Amniotic epithelial cell (primary cell): ENCODE measurements at regions not wholly inside any gene's neighbourhood (a gene's known extent, or its start where the extent isn't known, plus 50 kb on each side); places are given as distances from the start of the nearest gene placed in this dataset.

ENCODE experiments used
- DNase-seq: peaks from one replicate; pipeline ENCODE4 v3.0.0-alpha.2; 2010; ENCODE audit warnings: low read depth

DNA sequence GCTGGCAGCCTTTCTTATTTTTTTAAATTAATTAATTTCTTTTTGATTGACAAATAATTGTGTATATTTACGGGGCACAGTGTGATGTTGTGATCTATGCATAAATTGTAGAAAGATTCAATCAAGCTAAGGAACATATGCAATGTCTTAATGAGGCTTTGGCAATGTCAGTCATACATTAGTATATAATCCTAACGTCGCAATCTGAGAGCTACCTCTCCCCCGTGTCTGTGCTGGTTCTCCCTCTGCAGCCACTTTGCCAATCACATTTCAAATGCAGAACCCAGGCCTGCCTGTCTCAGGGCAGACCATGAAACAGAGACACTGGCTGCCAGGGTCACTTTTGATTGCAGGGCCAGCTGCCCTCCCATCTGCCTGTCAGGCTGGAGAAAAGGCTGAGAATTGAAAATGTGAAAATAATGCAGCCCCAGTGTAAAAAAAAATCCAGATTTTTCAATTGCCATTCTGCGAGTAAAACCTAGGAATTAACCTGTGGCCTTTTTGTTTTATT, 56.3 kb downstream of the SLC24A2 start:
- no peak for DNase-seq

DNA sequence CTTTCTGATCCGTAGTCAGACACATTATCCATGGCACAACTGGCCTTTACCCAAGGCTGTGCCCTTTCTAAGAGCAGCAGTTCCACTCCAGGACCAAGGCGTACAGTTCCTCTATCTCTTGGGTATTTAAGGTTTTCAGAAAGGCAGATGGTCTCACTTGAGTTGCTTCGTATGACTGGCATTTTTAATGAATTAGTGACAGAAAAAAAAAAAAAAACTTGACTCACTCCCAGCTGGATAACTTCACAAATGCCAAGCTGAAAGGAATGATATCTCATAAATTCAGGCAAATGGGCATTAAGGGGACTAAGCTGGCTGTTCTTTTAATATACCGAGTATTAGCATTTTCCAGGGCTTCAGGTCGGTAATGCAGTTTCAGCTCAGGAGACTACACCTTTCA, 60.7 kb downstream of the SLC24A2 start:
- DNase-seq, result no peak

DNA sequence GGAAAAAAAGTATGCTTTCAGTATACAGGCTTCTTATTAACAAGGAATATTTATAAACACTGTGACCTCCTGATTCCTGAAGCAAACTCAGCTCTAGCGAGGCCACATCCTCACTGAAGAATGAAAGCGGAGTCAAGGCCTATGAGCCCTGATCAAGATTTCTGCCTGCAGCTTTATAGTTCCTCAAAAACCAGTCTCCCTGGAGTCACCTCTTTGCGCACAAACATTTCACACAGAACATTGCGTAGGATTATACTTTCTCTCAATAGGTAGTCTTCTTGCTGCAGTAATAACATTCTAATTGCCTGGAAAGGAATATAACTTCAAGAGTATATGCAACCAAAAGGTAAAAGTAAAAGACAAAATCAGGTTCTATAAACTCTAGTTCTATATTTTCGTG, 62.9 kb downstream of the SLC24A2 start:
- DNase-seq, result no peak

DNA sequence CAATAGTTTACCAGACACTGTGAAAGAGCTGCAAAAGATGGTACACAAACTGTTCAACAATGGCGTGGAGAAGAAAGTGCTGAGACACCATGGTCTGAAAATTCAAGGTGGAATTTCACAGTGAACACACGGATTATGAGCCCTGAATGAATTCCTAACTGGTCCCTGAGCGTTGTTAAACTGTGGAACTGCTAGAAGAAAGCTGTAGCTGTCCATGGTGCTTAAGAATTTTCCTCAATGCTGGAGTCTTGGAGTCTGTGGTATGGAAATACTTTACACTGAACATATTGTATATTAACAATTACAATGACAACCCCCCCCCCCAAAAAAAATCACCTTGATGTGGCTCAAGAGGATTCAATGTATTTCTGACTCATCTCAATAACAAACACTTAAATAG, 68.5 kb downstream of the SLC24A2 start:
- DNase-seq, result peak; percentile 21

DNA sequence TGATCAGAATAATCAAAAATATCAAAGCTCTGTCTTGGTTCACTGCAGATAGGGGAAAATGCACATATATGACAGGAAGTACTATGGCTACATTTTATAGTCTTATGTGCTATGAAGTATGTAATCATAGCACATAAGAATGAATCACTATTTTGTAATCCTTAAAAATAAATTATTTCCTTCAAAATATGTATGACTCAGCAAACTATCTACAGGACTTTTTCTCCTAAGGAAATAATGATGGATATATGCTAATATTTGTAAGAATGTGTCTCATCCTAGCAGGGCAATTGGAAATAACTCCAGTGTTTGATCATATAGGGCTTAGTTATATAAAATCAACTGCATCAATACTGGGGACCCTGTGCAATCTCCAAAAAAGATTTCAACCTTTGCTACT, 85.1 kb downstream of the SLC24A2 start:
- DNase-seq, result no peak

DNA sequence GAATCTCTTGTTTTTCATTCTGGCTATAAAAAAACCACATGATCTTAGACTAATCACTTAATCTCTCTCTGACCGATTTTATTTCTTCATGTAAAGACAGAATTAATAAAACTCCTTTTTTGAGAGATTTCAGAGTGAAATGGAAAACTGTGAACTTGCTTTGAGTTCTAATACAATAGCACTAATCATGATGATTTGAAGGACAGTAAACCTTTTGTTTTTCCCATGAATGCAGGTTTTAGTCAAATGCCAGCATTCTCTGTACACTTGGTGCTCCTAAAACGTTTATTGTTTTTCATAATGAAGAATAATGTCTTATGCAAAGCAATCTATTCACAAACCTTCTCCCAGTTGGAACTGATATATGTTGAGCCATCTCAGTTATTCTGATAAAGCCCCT, 86.8 kb downstream of the SLC24A2 start:
- DNase-seq, result no peak

DNA sequence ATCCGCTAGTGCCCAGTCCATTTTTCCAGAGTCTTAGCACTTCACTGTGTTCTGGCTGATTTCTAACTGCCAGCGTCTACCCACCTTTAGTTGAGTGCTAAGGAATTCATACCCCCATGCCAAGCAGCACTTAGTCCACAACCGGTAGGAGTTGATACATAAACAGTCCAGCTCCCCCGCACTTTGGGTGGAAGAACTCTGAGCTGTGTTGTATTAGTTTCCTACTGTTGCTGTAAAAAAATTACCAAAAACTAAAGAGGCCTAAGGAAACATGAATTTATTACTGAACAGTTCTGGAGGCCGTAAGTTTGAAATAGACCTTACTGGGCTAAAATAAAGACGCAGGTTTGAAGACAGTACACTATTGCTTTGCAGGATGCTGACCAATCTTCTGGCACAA, 87.6 kb downstream of the SLC24A2 start:
- DNase-seq, result no peak

DNA sequence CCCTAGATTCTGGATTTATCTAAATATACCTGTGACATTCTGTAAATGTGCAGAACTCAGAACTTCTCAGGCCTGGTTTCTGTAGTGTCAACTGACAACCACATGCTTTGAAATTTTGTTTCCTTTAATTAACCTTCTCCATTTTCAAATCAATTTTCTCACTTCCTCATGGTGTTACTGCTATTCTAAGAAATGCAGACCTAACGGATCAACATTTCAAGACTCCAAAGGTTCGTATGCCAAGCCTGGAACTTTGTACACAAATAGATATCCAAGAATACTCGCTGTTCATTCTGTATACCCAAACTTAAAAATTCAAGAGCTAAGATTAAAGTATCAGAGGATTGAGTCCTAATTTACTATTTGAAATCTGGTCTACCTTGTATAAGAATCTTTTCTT, 88.1 kb downstream of the SLC24A2 start:
- no peak for DNase-seq

DNA sequence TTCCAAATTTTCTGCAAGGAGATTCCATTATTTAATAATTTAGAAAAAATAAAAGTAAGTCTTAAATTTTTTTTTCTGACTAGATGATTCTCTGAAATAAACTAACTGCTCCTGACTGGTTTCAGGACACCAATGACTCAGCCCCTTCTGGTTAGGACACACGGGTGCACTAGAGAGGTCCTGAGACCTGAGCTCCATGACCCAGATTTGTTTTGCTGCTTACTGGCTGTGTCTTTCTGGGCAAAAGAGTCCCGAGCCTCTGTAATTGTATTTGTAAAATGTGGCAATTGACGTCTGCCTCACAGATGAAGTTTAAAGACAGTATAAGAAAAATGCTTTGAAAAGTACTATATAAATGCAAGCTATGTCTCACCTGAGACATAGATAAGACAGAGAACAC, 89.1 kb downstream of the SLC24A2 start:
- DNase-seq, result no peak

DNA sequence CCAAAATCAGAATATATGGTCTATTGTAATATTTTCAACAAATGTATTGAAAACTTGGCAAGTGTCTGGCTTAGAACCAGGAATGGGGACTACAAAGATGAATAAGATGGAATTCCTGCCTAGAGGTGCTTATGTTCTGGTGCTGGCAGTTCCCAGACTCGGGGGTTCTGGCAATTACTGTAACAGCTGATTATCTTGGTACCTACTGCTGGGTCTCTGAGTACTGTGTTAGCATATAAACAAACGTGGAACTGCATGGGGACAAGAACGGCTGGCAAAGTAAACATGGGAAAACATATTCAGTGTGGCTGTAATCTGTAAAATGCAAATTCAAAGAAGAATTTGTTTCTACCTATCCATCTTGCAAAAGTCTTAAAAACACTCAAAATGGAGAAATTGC, 89.9 kb downstream of the SLC24A2 start:
- no peak for DNase-seq

DNA sequence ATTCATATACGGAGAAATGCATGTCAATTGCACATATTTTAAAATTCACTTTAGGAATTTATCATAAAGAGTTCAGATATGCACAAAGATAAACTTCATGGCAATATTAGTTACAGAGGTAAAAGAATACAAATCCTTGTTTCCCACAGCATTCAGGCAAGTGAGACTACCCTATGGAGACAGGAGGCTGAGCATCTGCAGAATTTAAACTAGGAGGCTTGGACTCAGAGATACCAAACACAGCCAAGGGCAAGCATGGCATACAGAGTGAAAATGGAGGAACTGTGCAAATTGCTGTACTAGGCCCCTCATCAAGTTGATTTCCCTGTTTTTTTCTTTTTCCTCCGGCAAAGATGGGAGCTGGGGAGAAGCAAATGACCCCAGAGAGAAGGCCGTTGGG, 94.2 kb downstream of the SLC24A2 start:
- no peak for DNase-seq

DNA sequence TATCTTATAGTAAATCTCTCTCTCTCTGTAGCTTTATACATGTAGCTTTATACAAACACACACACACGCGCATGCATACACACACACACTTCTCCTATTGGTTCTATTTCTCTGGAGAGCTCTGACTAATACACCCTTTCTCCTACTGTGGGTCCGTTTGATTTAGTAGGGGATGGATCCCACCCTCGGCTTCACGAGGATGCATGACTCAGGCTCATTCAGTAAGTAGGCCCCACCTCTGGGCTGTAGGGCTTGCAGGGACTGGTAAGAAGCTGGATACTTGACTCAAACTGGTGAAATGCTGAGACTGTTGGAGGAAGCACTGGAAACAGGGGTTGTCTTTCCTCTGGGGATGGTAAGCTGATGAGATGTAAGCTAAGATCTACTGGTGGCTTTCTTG, 98.7 kb downstream of the SLC24A2 start:
- no peak for DNase-seq

DNA sequence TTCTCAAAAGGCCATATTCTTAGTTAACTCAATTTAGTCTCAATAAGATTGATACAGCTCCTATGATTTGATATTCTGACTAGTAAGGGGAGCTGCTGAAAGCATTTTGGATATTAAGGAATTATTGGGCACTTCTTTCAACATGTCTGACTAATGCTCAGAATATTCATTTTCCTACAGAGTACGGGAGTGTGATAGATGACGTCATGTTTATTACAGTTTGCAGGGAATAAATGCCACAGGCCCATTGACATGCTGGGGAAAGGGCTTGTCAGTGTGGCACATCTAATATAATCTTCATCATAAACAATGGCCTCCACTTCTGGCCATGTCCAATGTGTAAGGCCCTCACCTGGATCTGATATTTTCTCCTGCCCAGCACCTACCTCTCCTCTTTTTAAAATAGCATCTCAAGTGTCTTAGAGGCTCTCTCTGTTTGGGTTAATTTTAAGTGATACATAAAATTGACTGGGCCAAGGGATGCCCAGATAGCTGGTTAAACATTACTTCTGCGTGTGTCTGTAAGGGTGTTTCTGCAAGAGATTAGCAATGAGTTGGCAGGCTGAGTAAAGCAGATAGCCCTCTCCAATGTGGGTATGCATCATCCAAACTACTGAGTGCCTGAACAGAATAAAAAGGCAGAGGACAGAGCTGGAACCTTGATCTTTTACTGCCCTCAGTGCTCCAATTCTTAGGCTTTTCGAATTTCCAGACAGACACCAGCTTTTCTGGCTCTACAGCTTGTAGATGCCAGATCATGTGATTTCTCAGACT, 99.3 kb downstream of the SLC24A2 start:
- DNase-seq, result no peak

DNA sequence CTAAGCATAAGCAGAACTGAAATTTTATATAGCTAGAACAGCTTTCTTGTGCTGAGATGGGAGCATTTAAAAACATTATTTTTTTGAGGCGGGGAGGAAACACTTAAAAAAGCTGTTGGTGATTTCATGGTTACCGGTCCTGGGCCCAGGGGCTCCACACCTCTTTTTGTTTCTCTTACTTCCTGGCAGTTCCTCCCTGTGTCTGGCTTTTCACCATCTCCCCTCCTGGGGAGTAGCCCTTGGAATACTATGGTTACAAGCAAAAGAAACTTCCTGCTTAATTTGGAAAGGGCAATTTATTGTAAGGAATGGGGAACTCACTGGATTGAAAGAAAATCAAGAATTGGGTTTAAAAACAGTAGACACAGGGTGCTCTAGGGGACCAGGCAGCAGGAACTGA, 105.1 kb downstream of the SLC24A2 start:
- DNase-seq, result no peak

DNA sequence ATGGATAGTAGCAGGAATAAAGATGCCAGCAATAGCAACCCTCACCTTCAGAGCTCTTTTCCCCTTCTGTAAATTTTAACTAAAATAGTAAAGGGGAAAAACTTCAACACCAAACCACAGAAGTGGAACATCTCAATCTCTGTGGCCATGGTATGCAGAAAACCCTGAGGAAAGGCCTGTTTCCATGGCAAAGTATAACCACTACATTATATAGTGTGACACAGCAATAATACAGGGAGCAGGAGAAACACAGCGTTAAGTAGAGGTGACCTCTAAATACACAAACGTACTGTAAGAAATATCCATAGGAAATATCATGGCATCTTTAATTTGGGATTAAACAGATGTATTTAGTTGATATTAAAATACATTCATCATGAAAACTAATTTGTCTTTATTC, 106.4 kb downstream of the SLC24A2 start:
- DNase-seq, result no peak

DNA sequence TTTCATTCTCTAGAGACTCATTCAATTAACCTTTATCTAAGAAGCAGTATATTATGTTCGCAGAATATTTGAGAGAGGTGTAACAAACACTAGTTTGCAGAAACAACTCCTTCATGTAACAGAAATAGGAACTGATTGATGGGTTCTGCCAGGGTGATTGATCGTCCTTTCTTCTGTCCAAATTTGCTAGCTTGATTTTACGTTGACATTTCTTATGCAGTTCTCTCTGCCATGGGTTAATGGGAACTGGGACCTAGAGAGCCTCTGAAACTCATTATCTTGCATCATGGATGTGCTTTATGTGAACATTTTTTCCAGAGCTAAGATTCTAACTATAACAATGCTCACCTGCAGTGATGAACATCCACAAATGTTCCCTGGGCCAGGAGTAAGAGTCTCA, 107.0 kb downstream of the SLC24A2 start:
- DNase-seq, result no peak

DNA sequence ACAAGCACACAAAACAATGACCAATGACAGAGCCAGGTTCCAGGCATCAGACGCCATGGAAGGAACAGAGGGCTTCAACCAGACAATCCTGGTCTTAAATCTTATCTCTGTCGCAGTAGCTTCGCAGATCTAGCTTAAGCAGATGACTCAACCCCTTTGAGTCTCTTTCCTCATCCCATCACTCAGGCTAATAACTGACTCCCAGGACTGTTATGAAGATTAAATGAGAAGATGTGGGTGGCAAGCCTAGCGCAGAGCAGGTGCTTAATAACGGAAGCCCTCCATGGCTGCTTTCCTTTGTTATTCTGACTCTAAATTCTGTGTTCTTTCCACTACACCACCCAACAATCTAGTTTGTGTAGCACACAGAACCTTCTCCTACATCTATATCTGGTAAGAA, 110.9 kb downstream of the SLC24A2 start:
- no peak for DNase-seq

DNA sequence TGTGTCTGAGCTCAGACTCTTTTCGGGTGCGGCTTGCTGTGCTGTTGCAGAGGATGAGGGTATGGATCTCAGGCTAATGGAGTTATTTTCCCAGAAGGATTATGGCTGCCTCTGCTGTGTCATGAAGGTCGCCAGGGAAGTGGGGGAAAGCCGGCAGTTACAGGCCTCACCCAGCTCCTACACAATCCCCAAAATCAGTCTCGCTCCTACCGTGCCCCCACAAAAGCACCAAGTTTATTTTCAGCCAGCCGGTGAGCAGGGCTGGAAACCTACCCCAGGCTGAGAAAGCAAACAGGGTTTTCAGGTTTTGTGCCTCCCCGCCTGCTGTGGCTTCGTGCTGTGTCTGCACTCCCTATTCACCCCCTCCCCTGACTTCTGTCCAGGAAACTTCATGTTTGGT, 113.3 kb downstream of the SLC24A2 start:
- no peak for DNase-seq

DNA sequence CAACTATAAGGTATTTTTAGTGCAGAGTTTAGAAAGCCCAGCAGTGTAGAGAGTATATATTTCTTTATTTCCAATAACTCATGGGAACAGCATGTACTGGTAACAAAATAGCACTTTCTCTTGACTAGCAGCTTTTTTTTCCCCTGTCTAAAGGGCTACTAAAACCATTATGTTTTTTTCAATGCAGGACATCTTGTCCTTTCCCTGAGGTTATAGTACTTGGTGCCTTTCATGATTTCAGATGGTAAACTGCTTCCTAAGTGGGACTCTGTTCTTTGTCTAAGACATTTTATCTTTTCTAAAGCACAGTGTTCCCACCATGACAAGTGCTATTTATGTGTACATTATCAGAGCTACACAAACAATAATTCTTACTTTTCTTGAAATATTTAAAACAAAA, 122.3 kb downstream of the SLC24A2 start:
- no peak for DNase-seq

DNA sequence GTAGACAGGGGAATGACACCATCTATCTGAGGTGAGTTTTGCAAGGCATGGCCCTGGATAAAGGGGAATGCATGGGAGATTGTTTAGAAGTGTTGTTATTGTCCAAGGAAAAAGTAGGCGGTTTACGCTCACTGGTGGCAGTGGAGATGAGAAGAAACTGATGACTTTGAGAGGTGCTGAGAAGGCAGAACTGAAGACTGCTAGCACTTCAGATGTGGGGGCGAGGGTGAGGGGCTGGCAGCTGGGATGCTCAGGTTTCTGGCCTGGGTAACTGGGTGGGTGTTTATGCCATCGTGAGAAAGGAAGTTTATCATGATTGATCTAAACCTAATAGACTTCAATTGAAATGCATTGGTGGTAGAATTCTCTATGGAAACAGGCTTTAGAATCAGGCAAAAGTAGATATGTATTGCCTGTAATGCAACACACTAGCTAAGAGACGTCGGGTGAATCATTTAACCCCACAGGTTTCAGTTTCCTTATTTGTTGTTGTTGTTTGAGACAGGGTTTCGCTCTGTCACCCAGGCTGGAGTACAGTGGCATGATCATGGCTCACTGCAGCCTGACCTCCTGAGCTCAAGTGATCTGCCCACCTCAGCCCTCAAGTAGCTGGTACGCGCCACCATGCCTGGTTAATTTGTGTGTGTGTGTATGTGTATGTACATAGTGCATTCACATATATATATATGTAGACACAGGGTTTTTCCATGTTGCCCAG, 123.5 kb downstream of the SLC24A2 start:
- DNase-seq, result no peak

DNA sequence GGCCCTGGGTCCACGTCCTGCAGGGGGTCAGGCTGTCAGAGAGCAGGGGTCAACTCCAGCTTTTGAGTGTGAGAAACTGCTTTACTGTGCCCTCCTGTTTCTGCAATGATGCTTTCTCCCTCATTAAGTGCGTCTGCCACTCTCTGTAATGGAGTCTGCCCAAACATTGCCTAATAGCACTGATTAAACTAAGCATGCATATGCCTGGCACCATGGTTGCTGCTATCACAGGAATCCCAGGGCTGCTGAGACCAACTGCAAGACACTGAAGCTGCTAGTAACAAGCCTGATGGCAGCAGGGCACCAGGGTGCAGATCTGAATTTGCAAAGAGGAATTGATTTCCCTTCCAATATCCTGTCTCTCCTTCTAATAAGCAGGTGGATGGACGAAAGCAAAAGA, 125.3 kb downstream of the SLC24A2 start:
- DNase-seq, result no peak

DNA sequence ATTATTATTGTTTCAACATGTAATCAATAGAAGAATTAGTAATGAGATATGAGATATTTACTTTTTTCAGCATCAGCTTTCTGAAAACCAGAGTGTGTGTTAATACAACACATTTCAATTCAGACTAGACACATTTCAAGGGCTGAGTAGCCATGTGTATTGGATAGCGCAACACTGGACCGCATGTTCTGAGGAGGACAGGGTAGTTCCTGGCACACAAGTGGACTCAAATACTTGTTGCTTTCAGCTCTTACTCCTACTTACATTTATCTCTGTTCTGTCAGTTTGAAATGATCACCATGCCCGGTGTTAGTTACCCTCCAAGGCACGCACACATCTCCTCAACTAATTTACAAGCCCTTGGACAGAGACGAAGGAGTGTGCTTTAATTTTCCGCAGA, 126.6 kb downstream of the SLC24A2 start:
- DNase-seq, result no peak

DNA sequence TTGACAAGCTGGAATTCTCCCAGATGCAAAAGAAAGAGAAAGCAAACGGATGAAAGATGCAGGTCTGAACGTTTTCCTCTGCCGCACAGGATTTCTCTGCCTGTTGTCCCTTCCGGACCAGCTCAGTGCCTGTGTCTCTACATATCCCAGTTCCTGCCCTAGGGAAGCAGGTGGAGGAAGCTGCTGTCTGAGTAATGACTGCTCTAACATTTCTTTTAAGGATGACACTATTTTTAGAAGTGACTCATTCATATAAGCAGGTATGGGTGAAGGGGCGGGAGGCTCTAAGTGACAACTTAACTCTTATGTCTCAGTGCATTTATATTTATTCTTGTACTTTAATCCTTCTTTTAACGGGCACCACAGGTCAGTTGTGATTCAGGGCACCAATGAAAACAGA, 128.8 kb downstream of the SLC24A2 start:
- DNase-seq, result no peak

DNA sequence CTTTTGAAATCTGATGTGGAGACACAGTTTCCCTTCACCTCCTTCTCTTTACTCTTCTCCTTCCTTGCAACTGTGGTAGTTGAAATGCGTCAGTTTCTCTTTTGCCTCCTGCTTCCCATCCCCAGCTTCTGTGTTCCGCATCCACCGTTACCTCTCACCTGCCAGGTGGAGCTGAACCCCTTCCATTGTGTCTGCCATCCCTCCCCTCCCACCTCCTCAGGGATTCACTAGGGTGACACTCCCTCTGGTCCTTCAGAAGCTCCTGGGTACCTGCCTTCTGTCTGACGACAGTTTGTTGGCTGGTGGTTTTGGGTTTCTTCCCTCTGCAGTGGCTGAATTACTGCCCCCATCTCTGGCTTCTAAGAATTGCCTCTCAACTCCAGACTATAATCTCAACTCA, 132.1 kb downstream of the SLC24A2 start:
- DNase-seq, result no peak
